C4-2B (cell line): ENCODE measurements at regions not wholly inside any gene's neighbourhood (a gene's known extent, or its start where the extent isn't known, plus 50 kb on each side); places are given as distances from the start of the nearest gene placed in this dataset.

Experiments used
- CTCF ChIP-seq: fragments of 450-650 bp; conservative IDR thresholded peaks from 2 replicates; pipeline ENCODE4 v1.5.1; 2017; ENCODE audit warnings: mild to moderate bottlenecking
- ZFX ChIP-seq: fragments of 450-650 bp; IDR thresholded peaks from 2 replicates; pipeline ENCODE4 v1.6.1; 2017

- TF ChIP-seq CTCF: no peak
- no peak for TF ChIP-seq ZFX
Observed at GRCh38 chr2:134193006-134193405, 60.9 kb upstream of the MGAT5 start.
